Astrocyte of the spinal cord (primary cell): ENCODE measurements at regions not wholly inside any gene's neighbourhood (a gene's known extent, or its start where the extent isn't known, plus 50 kb on each side); places are given as distances from the start of the nearest gene placed in this dataset.
"Not testable (repeated sequence)": the region's sequence is repeated elsewhere in the genome, so short reads cannot be mapped to it uniquely, and the experiment has no call there.

Experiments used
- DNase-seq: peaks from one replicate; pipeline ENCODE4 v3.0.0; 2011; ENCODE audit warnings: low read depth, low spot score
- H3K4me3 ChIP-seq: 2 replicates; pipeline ENCODE4 v1.5.1; 2011; ENCODE audit warnings: low read depth, mild to moderate bottlenecking, low read length, moderate library complexity
- in situ Hi-C: cut with HindIII; loops from 2 replicates; pipeline ENCODE4 v1.10.0; 2017; ENCODE audit warnings: low sequenced_read_pairs
- TF ChIP-seq, protein P1 (sequence below): IDR thresholded peaks from 2 replicates; pipeline ENCODE4 v1.5.1; 2012; ENCODE audit warnings: low read depth, mild to moderate bottlenecking, low read length, inconsistent platforms

- no peak for DNase-seq
- H3K4me3 ChIP-seq = no peak overlapping the region
- TF ChIP-seq, protein P1, sequence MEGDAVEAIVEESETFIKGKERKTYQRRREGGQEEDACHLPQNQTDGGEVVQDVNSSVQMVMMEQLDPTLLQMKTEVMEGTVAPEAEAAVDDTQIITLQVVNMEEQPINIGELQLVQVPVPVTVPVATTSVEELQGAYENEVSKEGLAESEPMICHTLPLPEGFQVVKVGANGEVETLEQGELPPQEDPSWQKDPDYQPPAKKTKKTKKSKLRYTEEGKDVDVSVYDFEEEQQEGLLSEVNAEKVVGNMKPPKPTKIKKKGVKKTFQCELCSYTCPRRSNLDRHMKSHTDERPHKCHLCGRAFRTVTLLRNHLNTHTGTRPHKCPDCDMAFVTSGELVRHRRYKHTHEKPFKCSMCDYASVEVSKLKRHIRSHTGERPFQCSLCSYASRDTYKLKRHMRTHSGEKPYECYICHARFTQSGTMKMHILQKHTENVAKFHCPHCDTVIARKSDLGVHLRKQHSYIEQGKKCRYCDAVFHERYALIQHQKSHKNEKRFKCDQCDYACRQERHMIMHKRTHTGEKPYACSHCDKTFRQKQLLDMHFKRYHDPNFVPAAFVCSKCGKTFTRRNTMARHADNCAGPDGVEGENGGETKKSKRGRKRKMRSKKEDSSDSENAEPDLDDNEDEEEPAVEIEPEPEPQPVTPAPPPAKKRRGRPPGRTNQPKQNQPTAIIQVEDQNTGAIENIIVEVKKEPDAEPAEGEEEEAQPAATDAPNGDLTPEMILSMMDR = no peak
- in situ Hi-C loops = no loop called here
Observed at GRCh38 chr2:16765356-16765755, 99.7 kb upstream of the CYRIA start.

DNA sequence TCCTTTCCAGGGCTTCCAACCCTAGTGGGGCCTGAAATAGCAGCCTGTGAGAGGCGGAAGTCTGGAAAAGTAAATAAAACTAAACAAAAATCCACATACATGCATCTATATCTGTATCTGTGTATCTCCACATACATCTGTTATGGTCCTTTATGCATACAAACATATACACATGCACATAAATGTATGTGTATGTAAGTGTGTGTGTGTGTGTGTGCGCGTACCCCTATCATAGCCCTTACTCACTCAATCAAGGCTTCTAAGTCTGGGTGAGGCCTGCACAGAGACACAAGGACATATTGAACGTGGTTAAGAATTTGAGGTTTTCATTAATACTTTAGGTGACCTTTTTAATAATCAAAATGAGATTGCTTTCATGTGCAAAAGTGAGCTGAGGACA lies 98.9 kb upstream of the CYRIA start:
- H3K4me3 ChIP-seq = no peak overlapping the region
- in situ Hi-C loops = no loop called here
- TF ChIP-seq, protein P1 = no peak
- no peak for DNase-seq

GRCh38 chr2:16763493-16763899 lies 97.9 kb upstream of the CYRIA start:
- TF ChIP-seq, protein P1 = no peak
- in situ Hi-C loops = no loop called here
- no peak overlapping the region for H3K4me3 ChIP-seq
- DNase-seq = no peak

- in situ Hi-C loops = no loop called here
- no peak for DNase-seq
- no peak overlapping the region for H3K4me3 ChIP-seq
- TF ChIP-seq, protein P1 = no peak
Observed at GRCh38 chr2:16763056-16763455, 97.4 kb upstream of the CYRIA start.

DNA sequence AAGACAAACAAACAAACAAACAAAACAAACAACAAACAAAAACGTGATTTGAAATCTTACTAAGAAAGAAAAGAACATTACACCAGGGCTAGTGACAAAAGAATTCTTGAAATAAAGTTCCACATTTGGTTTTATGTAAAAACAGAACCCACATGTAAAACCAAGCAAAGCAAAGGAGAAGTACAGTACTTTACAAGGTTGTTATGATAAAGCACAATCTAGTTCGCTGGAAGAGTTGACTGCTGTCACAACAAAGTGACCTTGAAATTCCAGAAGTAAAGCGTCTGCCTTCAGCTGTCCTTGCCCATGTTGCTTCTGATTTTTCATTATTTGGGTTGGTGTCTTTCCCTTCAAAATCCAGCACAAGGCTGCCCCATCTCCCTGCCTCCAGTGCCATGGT lies 94.8 kb upstream of the CYRIA start:
- no peak overlapping the region for H3K4me3 ChIP-seq
- TF ChIP-seq, protein P1 = no peak
- in situ Hi-C loops = no loop called here
- no peak for DNase-seq

GRCh38 chr2:16756831-16757644 lies 91.4 kb upstream of the CYRIA start:
- in situ Hi-C loops = no loop called here
- peak; percentile 62 for DNase-seq
- no peak overlapping the region for H3K4me3 ChIP-seq
- TF ChIP-seq, protein P1 = peak; percentile 76

GRCh38 chr2:16755442-16755841 lies 89.8 kb upstream of the CYRIA start:
- in situ Hi-C loops = no loop called here
- H3K4me3 ChIP-seq = no peak overlapping the region
- TF ChIP-seq, protein P1 = no peak
- no peak for DNase-seq

- in situ Hi-C loops, H3K4me3 ChIP-seq, DNase-seq: not testable (repeated sequence)
Observed at GRCh38 chr2:16753025-16753424, 87.4 kb upstream of the CYRIA start.

- H3K4me3 ChIP-seq, in situ Hi-C loops, DNase-seq: not testable (repeated sequence)
Observed at GRCh38 chr2:16750925-16751214, 85.2 kb upstream of the CYRIA start.
